ENCODE measurements at regions not wholly inside any gene's neighbourhood (a gene's known extent, or its start where the extent isn't known, plus 50 kb on each side); places are given as distances from the start of the nearest gene placed in this dataset.

- TF ChIP-seq POLR2AphosphoS5 (IDR thresholded peaks at IDR 0.05; ENCODE audit: low read depth, low read length) (no peak), TAF1 (IDR thresholded peaks at IDR 0.05; ENCODE audit: low read depth, low read length) (no peak), MAX (IDR thresholded peaks at IDR 0.05) (no peak), EZH2 (IDR thresholded peaks at IDR 0.05; ENCODE audit: low read depth, low read length, severe bottlenecking) (no peak), CTCF (IDR thresholded peaks at IDR 0.05; ENCODE audit: control extremely low read depth in 1 of 3, insufficient read depth in 1 of 3, low read depth in 1 of 3, low read length in 3 of 3) (no peak), SP1 (IDR thresholded peaks at IDR 0.05; ENCODE audit: low read depth, low read length) (no peak), FOSL1 (IDR thresholded peaks at IDR 0.05; ENCODE audit: insufficient read depth, low read depth, low read length) (no peak), RAD21 (IDR thresholded peaks at IDR 0.05 in 1 of 2, conservative IDR thresholded peaks at IDR 0.05 in 1 of 2; ENCODE audit: low read depth in 2 of 2, low read length in 2 of 2) (no peak), POLR2A (IDR thresholded peaks at IDR 0.05; ENCODE audit: control extremely low read depth in 1 of 2, low read depth in 2 of 2, low read length in 2 of 2) (no peak), RFX5 (IDR thresholded peaks at IDR 0.05; ENCODE audit: borderline replicate concordance, low read depth, low read length) (no peak)
Measured at GRCh38 chr16:79402920-79403319, 197.6 kb downstream of the MAF start.

Data from H1 (cell line).